GM19438 (cell line): ENCODE measurements at regions not wholly inside any gene's neighbourhood (a gene's known extent, or its start where the extent isn't known, plus 50 kb on each side); places are given as distances from the start of the nearest gene placed in this dataset.
A peak's percentile ranks its signal among the peaks of the same experiment; 100 is the strongest.

ENCODE experiments used
- ATAC-seq: cut with Tn5 transposase; IDR thresholded peaks from one replicate; pipeline ENCODE4 v1.9.1; 2021; ENCODE audit warnings: low read depth; ENCODE audit not compliant: unreplicated experiment

GRCh38 chr4:166594326-166594946 lies 639.9 kb downstream of the SPOCK3 start:
- no peak for ATAC-seq

- no peak for ATAC-seq
These were observed 634.0 kb downstream of the SPOCK3 start for GRCh38 chr4:166600264-166600663.

GRCh38 chr4:166602068-166602467 lies 632.2 kb downstream of the SPOCK3 start:
- ATAC-seq, result no peak

GRCh38 chr4:166622425-166622977 lies 611.8 kb downstream of the SPOCK3 start:
- no peak for ATAC-seq

- no peak for ATAC-seq
These were observed 609.2 kb downstream of the SPOCK3 start for GRCh38 chr4:166625018-166625637.

- no peak for ATAC-seq
These were observed 605.8 kb downstream of the SPOCK3 start for GRCh38 chr4:166628454-166628853.

- ATAC-seq, result no peak
These were observed 598.9 kb downstream of the SPOCK3 start for GRCh38 chr4:166635367-166635766.

- no peak for ATAC-seq
These were observed 596.5 kb downstream of the SPOCK3 start for GRCh38 chr4:166637816-166638215.

- ATAC-seq, result no peak
These were observed 579.1 kb downstream of the SPOCK3 start for GRCh38 chr4:166655231-166655630.

- no peak for ATAC-seq
These were observed 578.6 kb downstream of the SPOCK3 start for GRCh38 chr4:166655705-166656104.

GRCh38 chr4:166657261-166657660 lies 577.0 kb downstream of the SPOCK3 start:
- ATAC-seq, result no peak

GRCh38 chr4:166658585-166658984 lies 575.7 kb downstream of the SPOCK3 start:
- ATAC-seq, result no peak

GRCh38 chr4:166662266-166662843 lies 571.9 kb downstream of the SPOCK3 start:
- peak; percentile 84 for ATAC-seq

GRCh38 chr4:166670341-166670740 lies 564.0 kb downstream of the SPOCK3 start:
- no peak for ATAC-seq

- ATAC-seq, result no peak
These were observed 560.4 kb downstream of the SPOCK3 start for GRCh38 chr4:166673911-166674310.

GRCh38 chr4:166675411-166675810 lies 558.9 kb downstream of the SPOCK3 start:
- ATAC-seq, result no peak

- no peak for ATAC-seq
These were observed 553.5 kb downstream of the SPOCK3 start for GRCh38 chr4:166680796-166681195.

GRCh38 chr4:166682200-166682599 lies 552.1 kb downstream of the SPOCK3 start:
- ATAC-seq, result no peak
